ENCODE measurements at regions not wholly inside any gene's neighbourhood (a gene's known extent, or its start where the extent isn't known, plus 50 kb on each side); places are given as distances from the start of the nearest gene placed in this dataset.
"Not testable (repeated sequence)": the region's sequence is repeated elsewhere in the genome, so short reads cannot be mapped to it uniquely, and the experiment has no call there.

DNA sequence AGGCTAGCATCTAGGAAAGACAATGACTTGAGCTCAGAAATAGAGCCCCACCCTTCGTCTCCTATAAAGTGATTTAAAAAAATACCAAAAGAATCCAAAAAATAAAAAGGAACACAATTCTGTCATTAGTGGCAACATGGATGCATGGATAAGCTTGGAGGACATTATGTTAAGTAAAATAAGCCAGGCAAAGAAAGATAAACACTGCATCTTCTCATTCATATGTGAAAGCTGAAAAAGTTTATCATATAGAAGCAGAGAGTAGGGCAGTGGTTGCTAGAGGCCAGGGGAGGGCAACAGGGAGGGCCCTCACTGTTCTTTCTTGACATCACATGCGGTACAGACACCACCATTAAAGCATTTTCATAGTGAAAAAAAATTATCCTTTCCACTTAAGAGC is 220.9 kb upstream of the TRPC7 start:
- intact Hi-C loops (cut with DNase I): no loop called here
- no peak for TF ChIP-seq CTCF (IDR thresholded peaks at IDR 0.05)
- Histone ChIP-seq H3K27me3 (no peaks in the 10 kb centered on the region), H3K9me3 (peaks cover 0 to 6% of the 10 kb centered on the region in 2 donors), H3K36me3 (no peaks in the 10 kb centered on the region), H3K27ac (no peak overlapping the region), H3K4me1 (no peaks in the 10 kb centered on the region), H3K4me3 (no peak overlapping the region)
- no peak for ATAC-seq
- no peak for DNase-seq

- intact Hi-C loops (cut with DNase I): no loop called here
- no peak for ATAC-seq
Observed at GRCh38 chr5:136584474-136584873, 219.1 kb upstream of the TRPC7 start.

DNA sequence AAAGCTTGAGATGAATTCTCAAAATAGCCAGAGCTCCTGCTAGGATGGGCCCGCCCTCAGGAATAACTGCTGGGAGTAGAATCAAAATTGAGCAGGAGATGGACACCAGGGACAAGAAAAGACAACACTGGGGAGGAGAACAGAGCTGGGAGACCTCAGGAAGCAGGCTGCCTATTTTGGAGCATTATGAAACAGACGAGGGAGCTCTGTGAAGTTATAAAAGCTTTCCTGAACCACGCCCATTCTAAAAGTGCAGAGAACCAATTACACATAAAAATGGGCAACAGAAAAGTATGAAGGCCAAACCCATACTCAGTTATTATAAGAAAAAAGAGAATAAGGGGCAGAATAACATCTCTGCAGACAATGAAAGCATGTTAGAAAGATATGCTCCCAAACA is 213.9 kb upstream of the TRPC7 start:
- no peak for ATAC-seq
- intact Hi-C loops (cut with DNase I): no loop called here
- Histone ChIP-seq H3K27me3 (no peaks in the 10 kb centered on the region), H3K4me3 (no peak overlapping the region), H3K27ac (no peak overlapping the region), H3K36me3 (no peaks in the 10 kb centered on the region), H3K4me1 (no peaks in the 10 kb centered on the region), H3K9me3 (no peaks in the 10 kb centered on the region)
- no peak for TF ChIP-seq CTCF (IDR thresholded peaks at IDR 0.05)
- no peak for DNase-seq

More at GRCh38 chr5:136584474-136584873, 219.1 kb upstream of the TRPC7 start:
- no peak for TF ChIP-seq CTCF (IDR thresholded peaks at IDR 0.05)
- no peak for DNase-seq
- Histone ChIP-seq H3K4me1 (no peaks in the 10 kb centered on the region), H3K27me3 (no peaks in the 10 kb centered on the region), H3K9me3 (no peaks in the 10 kb centered on the region), H3K4me3 (no peak overlapping the region), H3K36me3 (no peaks in the 10 kb centered on the region), H3K27ac (no peak overlapping the region)

GRCh38 chr5:136569875-136570274 is 204.5 kb upstream of the TRPC7 start:
- ATAC-seq; H3K27me3 ChIP-seq; DNase-seq; H3K27ac ChIP-seq; H3K4me1 ChIP-seq; H3K36me3 ChIP-seq; H3K4me3 ChIP-seq; intact Hi-C loops (cut with DNase I); H3K9me3 ChIP-seq: not testable (repeated sequence)

DNA sequence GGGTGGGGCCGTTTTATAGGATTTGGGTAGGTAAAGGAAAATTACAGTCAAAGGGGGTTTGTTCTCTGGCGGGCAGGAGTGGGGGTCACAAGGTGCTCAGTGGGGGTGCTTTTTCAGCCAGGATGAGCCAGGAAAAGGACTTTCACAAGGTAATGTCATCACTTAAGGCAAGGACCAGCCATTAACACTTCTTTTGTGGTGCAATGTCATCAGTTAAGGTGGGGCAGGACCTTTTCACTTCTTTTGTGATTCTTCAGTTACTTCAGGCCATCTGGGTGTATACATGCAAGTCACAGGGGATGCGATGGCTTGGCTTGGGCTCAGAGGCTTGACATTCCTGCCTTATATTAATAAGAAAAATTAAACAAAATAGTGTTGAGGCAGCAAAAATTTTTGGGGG is 200.1 kb upstream of the TRPC7 start:
- H3K4me3 ChIP-seq; H3K27ac ChIP-seq; H3K27me3 ChIP-seq; H3K36me3 ChIP-seq; ATAC-seq; DNase-seq; intact Hi-C loops (cut with DNase I); H3K4me1 ChIP-seq; H3K9me3 ChIP-seq: not testable (repeated sequence)

DNA sequence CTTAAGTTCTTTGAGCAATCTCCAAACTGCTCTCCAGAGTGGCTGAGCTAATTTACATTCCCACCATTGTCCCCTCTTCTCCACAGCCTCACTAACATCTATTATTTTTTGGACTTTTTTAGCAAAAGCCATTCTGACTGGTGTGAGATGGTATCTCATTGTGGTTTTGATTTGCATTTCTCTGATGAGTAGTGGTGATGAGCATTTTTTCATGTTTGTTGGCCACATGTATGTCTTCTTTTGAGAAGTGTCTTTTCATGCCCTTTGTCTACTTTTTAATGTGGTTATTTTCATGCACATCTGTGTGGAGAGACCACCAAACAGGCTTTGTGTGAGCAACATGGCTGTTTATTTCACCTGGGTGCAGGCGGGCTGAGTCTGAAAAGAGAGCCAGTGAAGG is 199.7 kb upstream of the TRPC7 start:
- DNase-seq; ATAC-seq; H3K9me3 ChIP-seq; H3K27ac ChIP-seq; H3K36me3 ChIP-seq; H3K4me3 ChIP-seq; intact Hi-C loops (cut with DNase I); H3K4me1 ChIP-seq; H3K27me3 ChIP-seq: not testable (repeated sequence)

DNA sequence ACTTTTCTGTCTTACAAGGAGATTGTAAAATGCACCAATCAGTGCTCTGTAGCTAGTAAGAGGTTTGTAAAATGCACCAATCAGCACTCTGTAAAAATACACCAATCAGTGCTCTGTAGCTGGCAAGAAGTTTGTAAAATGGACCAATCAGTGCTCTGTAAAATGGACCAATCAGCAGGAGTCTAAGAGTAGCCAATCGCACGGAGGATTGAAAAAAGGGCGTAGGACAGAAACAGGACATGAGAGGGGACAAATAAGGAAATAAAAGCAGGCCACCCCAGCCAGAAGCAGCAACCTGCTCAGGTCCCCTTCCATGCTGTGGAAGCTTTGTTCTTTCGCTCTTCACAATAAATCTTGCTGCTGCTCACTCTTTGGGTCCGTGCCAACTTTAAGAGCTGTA is 199.1 kb upstream of the TRPC7 start:
- H3K27ac ChIP-seq; H3K4me3 ChIP-seq; intact Hi-C loops (cut with DNase I); H3K36me3 ChIP-seq; H3K4me1 ChIP-seq; H3K9me3 ChIP-seq; H3K27me3 ChIP-seq; DNase-seq; ATAC-seq: not testable (repeated sequence)

Measured in left lung (tissue), 4 donors.